Transverse colon (tissue), 4 donors: ENCODE measurements at regions not wholly inside any gene's neighbourhood (a gene's known extent, or its start where the extent isn't known, plus 50 kb on each side); places are given as distances from the start of the nearest gene placed in this dataset.

Experiments used
- CTCF ChIP-seq, 5 experiments: fragments of 200-600 bp in 3 of 5; fragments of 450-650 bp in 2 of 5; sonication (generic) in 3 of 5; IDR thresholded peaks; 1 replicate in 2 of 5; 2 replicates in 3 of 5; pipeline ENCODE4 v1.5.1; 2016 to 2017; ENCODE audit warnings: antibody characterized with exemption in 5 of 5, inconsistent platforms in 3 of 5, mild to moderate bottlenecking in 2 of 5, moderate library complexity in 1 of 5
- EP300 ChIP-seq: sonication (generic); formaldehyde crosslinking; IDR thresholded peaks from one replicate; pipeline ENCODE4 v1.6.1; 2017; ENCODE audit warnings: antibody characterized with exemption, low read depth
- POLR2A ChIP-seq: fragments of 450-650 bp; IDR thresholded peaks from one replicate; pipeline ENCODE4 v1.6.1; 2016; ENCODE audit warnings: antibody characterized with exemption, mild to moderate bottlenecking, moderate library complexity
- POLR2AphosphoS5 ChIP-seq, 3 donors: sonication (generic); formaldehyde crosslinking; IDR thresholded peaks; one replicate each; pipeline ENCODE4 v1.6.1; 2016; ENCODE audit warnings: antibody characterized with exemption in 3 of 3

- TF ChIP-seq EP300 (no peak), CTCF (IDR thresholded peaks at IDR 0.05) (no peak), POLR2A (no peak), POLR2AphosphoS5 (IDR thresholded peaks at IDR 0.05) (no peak)
These were observed 169.7 kb downstream of the BUB3 start for GRCh38 chr10:123323884-123324283.
